GM21737 (cell line): ENCODE measurements at regions not wholly inside any gene's neighbourhood (a gene's known extent, or its start where the extent isn't known, plus 50 kb on each side); places are given as distances from the start of the nearest gene placed in this dataset.

Source experiments
- ATAC-seq: cut with Tn5 transposase; IDR thresholded peaks from one replicate; pipeline ENCODE4 v1.9.1; 2021; ENCODE audit warnings: mild to moderate bottlenecking, moderate library complexity; ENCODE audit not compliant: unreplicated experiment

- ATAC-seq, result no peak
Observed at GRCh38 chr6:156725712-156726111, 51.5 kb upstream of the ARID1B start.

GRCh38 chr6:156720691-156721685 lies 56.2 kb upstream of the ARID1B start:
- ATAC-seq, result peak; percentile 39

GRCh38 chr6:156719720-156720563 lies 57.2 kb upstream of the ARID1B start:
- ATAC-seq, result peak; percentile 83

GRCh38 chr6:156719395-156719719 lies 57.8 kb upstream of the ARID1B start:
- ATAC-seq, result no peak

- ATAC-seq, result no peak
Observed at GRCh38 chr6:156718647-156719394, 58.4 kb upstream of the ARID1B start.

- ATAC-seq, result no peak
Observed at GRCh38 chr6:156717542-156717941, 59.6 kb upstream of the ARID1B start.

GRCh38 chr6:156715839-156716238 lies 61.3 kb upstream of the ARID1B start:
- no peak for ATAC-seq

- ATAC-seq, result no peak
Observed at GRCh38 chr6:156713548-156713947, 63.6 kb upstream of the ARID1B start.

GRCh38 chr6:156710479-156710878 lies 66.7 kb upstream of the ARID1B start:
- no peak for ATAC-seq

GRCh38 chr6:156707818-156708217 lies 69.4 kb upstream of the ARID1B start:
- no peak for ATAC-seq

- ATAC-seq, result no peak
Observed at GRCh38 chr6:156703719-156704118, 73.5 kb upstream of the ARID1B start.

GRCh38 chr6:156701966-156702365 lies 75.2 kb upstream of the ARID1B start:
- ATAC-seq, result no peak

- no peak for ATAC-seq
Observed at GRCh38 chr6:156700440-156701057, 76.6 kb upstream of the ARID1B start.

- ATAC-seq, result no peak
Observed at GRCh38 chr6:156699935-156700334, 77.2 kb upstream of the ARID1B start.

GRCh38 chr6:156699017-156699421 lies 78.2 kb upstream of the ARID1B start:
- ATAC-seq, result peak; percentile 31

- peak; percentile 70 for ATAC-seq
Observed at GRCh38 chr6:156698239-156699016, 78.8 kb upstream of the ARID1B start.

- ATAC-seq, result peak; percentile 41
Observed at GRCh38 chr6:156697225-156697830, 79.8 kb upstream of the ARID1B start.

- no peak for ATAC-seq
Observed at GRCh38 chr6:156695742-156696141, 81.4 kb upstream of the ARID1B start.

- ATAC-seq, result no peak
Observed at GRCh38 chr6:156694679-156695078, 82.5 kb upstream of the ARID1B start.
